DMS153 treated with DMSO at 0.1 percent for 48 hours (cell line): ENCODE measurements at regions not wholly inside any gene's neighbourhood (a gene's known extent, or its start where the extent isn't known, plus 50 kb on each side); places are given as distances from the start of the nearest gene placed in this dataset.

Experiments used
- DNase-seq: peaks from one replicate; lab custom pipeline; 2025; ENCODE audit not compliant: unreplicated experiment; lab: John Stamatoyannopoulos, UW

- DNase-seq = no peak
Measured at GRCh38 chr13:44118881-44119280, 239.2 kb downstream of the LACC1 start.

GRCh38 chr13:44120043-44120442 lies 240.3 kb downstream of the LACC1 start:
- no peak for DNase-seq

- DNase-seq = no peak
Measured at GRCh38 chr13:44120849-44121755, 241.4 kb downstream of the LACC1 start.

GRCh38 chr13:44124352-44124751 lies 244.6 kb downstream of the LACC1 start:
- no peak for DNase-seq

GRCh38 chr13:44125943-44126469 lies 246.3 kb downstream of the LACC1 start:
- DNase-seq = no peak

GRCh38 chr13:44128552-44129001 lies 245.0 kb upstream of the SERP2 start:
- DNase-seq = no peak

GRCh38 chr13:44129418-44129817 lies 244.2 kb upstream of the SERP2 start:
- no peak for DNase-seq

- DNase-seq = no peak
Measured at GRCh38 chr13:44131069-44131614, 242.5 kb upstream of the SERP2 start.

GRCh38 chr13:44132710-44133109 lies 240.9 kb upstream of the SERP2 start:
- DNase-seq = no peak

- no peak for DNase-seq
Measured at GRCh38 chr13:44133626-44134025, 240.0 kb upstream of the SERP2 start.

- DNase-seq = no peak
Measured at GRCh38 chr13:44135566-44135965, 238.1 kb upstream of the SERP2 start.

- DNase-seq = no peak
Measured at GRCh38 chr13:44136696-44137268, 236.8 kb upstream of the SERP2 start.

- DNase-seq = no peak
Measured at GRCh38 chr13:44137466-44137865, 236.2 kb upstream of the SERP2 start.

- DNase-seq = peak; percentile 86
Measured at GRCh38 chr13:44140146-44140545, 233.5 kb upstream of the SERP2 start.

GRCh38 chr13:44140888-44141724 lies 232.5 kb upstream of the SERP2 start:
- DNase-seq = no peak

- peak; percentile 90 for DNase-seq
Measured at GRCh38 chr13:44141725-44142539, 231.7 kb upstream of the SERP2 start.

- no peak for DNase-seq
Measured at GRCh38 chr13:44142540-44142867, 231.1 kb upstream of the SERP2 start.

- DNase-seq = no peak
Measured at GRCh38 chr13:44142941-44143665, 230.5 kb upstream of the SERP2 start.

- DNase-seq = no peak
Measured at GRCh38 chr13:44146138-44146537, 227.5 kb upstream of the SERP2 start.

- no peak for DNase-seq
Measured at GRCh38 chr13:44147233-44147632, 226.4 kb upstream of the SERP2 start.
